ENCODE measurements at regions not wholly inside any gene's neighbourhood (a gene's known extent, or its start where the extent isn't known, plus 50 kb on each side); places are given as distances from the start of the nearest gene placed in this dataset.

- TF ChIP-seq ZFX (IDR thresholded peaks at IDR 0.05) (no peak), CTCF (conservative IDR thresholded peaks at IDR 0.05) (no peak)
- H3K27ac ChIP-seq = no peak overlapping the region
Observed at GRCh38 chr20:7087803-7088202, 320.3 kb downstream of the BMP2 start.

DNA sequence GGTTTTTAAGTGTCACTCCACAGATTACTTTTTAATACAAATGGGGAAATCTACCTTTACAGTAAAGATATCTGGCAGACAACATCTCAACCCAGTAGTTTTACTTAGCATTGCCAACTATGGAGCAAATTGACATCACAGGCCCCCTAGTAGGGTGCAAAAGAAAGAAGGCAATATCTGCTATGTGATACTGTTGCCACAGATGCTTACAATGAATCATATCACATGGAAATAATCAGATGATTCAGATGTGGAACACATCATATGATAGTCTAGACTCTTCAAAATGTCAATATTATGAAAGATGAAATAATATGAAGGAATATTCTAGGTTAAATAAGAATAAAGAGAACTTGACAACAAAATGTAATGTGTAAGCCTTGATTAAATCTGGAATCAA, 322.5 kb downstream of the BMP2 start:
- TF ChIP-seq ZFX (IDR thresholded peaks at IDR 0.05) (no peak), CTCF (conservative IDR thresholded peaks at IDR 0.05) (no peak)
- H3K27ac ChIP-seq = no peak overlapping the region

DNA sequence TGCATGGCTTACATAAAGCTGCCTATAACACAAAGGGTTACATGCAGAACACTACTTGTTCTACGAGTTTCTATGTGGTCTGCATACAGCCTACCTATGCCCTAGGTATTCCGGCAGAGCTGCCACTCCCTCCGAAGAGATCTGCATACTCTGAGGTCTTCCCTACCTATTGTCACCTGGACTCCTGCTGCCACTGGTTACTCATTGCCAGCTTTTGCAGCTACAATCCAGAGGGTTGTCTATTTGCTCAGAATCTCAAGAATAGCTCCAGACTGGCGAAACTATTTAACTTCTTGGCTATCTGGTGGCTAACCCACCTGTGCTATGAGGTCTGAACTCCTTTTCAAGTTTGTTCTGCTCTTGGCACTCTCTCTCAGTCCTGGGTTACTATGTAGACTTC, 323.3 kb downstream of the BMP2 start:
- H3K27ac ChIP-seq = no peak overlapping the region
- no peak for TF ChIP-seq ZFX (IDR thresholded peaks at IDR 0.05)

GRCh38 chr20:7091655-7092054, 324.2 kb downstream of the BMP2 start:
- TF ChIP-seq CTCF (conservative IDR thresholded peaks at IDR 0.05) (no peak), ZFX (IDR thresholded peaks at IDR 0.05) (no peak)
- no peak overlapping the region for H3K27ac ChIP-seq

DNA sequence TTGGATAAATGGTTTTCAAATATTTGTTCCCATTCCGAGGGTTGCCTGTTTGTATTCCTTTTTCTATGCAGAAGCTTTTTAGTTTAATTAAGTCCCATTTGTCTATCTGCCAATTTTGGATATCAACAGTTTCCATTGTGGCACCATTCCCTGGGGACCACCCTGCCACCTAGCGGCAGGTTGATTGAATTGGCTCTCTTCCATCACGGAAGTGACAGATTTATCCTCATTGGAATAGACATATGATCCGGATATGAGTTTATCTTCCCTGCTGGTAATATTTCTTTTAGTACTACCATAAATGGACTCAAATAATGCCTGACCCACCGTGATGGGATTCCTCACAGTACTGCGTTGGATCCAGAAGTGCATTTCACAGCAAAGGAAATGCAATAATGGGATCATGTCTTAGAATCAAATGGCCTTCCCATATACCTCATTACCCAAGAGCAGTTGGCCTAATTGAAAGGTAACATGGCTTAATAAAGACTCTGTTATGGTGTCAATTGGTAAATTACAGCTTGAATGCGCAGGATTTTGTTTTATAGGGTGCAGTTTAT, 327.0 kb downstream of the BMP2 start:
- no peak overlapping the region for H3K27ac ChIP-seq
- TF ChIP-seq ZFX (IDR thresholded peaks at IDR 0.05) (no peak), CTCF (conservative IDR thresholded peaks at IDR 0.05) (peak; percentile 69)

DNA sequence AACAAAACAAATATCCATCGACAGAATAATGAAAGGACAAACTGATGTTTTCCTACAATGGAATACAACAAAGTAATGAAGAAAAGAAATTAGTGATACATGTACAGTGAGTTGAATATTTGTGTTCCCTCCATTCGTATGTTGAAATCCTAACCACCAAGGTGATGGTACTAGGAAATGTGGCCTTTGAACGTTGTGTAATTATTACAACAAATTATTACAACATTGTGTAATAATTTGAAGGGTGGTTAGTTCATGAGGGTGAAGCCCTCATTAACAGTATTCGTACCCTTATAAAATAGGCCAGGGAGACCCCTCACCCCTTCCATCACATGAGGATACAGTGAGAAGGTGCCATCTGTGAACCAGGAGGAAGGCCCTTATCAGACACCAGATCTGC, 339.4 kb downstream of the BMP2 start:
- TF ChIP-seq ZFX (IDR thresholded peaks at IDR 0.05) = no peak
- TF ChIP-seq CTCF (conservative IDR thresholded peaks at IDR 0.05) = no peak
- H3K27ac ChIP-seq = no peak overlapping the region

DNA sequence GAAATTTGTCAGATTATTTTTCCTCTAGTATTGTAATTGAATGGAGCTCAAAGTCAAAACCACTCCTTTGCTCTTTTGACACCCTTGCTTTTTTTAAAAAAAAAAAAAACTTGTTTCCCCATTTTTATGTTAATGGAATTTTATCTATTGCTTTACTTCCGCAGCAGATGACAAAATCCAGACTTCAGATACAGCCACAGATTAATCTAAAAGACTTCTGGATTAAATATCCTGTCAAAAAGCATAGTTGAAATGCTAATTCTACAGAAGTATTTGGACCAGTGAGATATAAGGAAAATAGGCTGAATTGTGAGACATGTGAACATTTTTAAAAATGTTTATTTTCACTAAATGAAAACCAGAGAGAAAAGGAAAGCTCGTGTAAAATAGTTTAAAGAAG, 341.4 kb downstream of the BMP2 start:
- H3K27ac ChIP-seq = no peak overlapping the region
- TF ChIP-seq CTCF (conservative IDR thresholded peaks at IDR 0.05) = no peak
- TF ChIP-seq ZFX (IDR thresholded peaks at IDR 0.05) = no peak
